Neuronal stem cell (in vitro differentiated cells): ENCODE measurements at regions not wholly inside any gene's neighbourhood (a gene's known extent, or its start where the extent isn't known, plus 50 kb on each side); places are given as distances from the start of the nearest gene placed in this dataset.

Experiments
- DNase-seq: peaks from one replicate; pipeline ENCODE4 v3.0.0-alpha.2; 2013; ENCODE audit warnings: low spot score
- H2AFZ ChIP-seq: one replicate; pipeline ENCODE4 v1.6.1; 2013; ENCODE audit warnings: mild to moderate bottlenecking, low read length, inconsistent platforms
- H2AK5ac ChIP-seq: 2 replicates; pipeline ENCODE4 v1.6.1; 2013; ENCODE audit warnings: low read depth, mild to moderate bottlenecking, inconsistent platforms, low read length, moderate library complexity, mixed read lengths
- H2BK120ac ChIP-seq: 2 replicates; pipeline ENCODE4 v1.6.1; 2013; ENCODE audit warnings: low read depth, mild to moderate bottlenecking, inconsistent platforms, low read length, moderate library complexity, mixed read lengths
- H2BK12ac ChIP-seq: one replicate; pipeline ENCODE4 v1.6.1; 2013; ENCODE audit warnings: low read length, inconsistent platforms
- H2BK15ac ChIP-seq: 2 replicates; pipeline ENCODE4 v1.6.1; 2013; ENCODE audit warnings: mild to moderate bottlenecking, low read length, inconsistent platforms, mixed read lengths
- H2BK5ac ChIP-seq: one replicate; pipeline ENCODE4 v1.6.1; 2013; ENCODE audit warnings: inconsistent platforms, mild to moderate bottlenecking, low read length, moderate library complexity
- H3K14ac ChIP-seq: one replicate; pipeline ENCODE4 v1.6.1; 2013; ENCODE audit warnings: low read length, inconsistent platforms
- H3K18ac ChIP-seq: 2 replicates; pipeline ENCODE4 v1.6.1; 2013; ENCODE audit warnings: low read length, inconsistent platforms
- H3K23ac ChIP-seq: 2 replicates; pipeline ENCODE4 v1.6.1; 2013; ENCODE audit warnings: low read depth, mild to moderate bottlenecking, mixed read lengths, low read length, inconsistent platforms; ENCODE audit not compliant: poor library complexity
- H3K27ac ChIP-seq: replicated peaks from 3 replicates; pipeline ENCODE4 v1.5.1; 2013; ENCODE audit warnings: low read length, inconsistent platforms
- H3K27me3 ChIP-seq, 3 experiments: 2 replicates each; pipeline ENCODE4 v1.6.1; 2013; ENCODE audit warnings: low read length in 3 of 3, mild to moderate bottlenecking in 2 of 3, inconsistent platforms in 1 of 3, low read depth in 1 of 3, mixed read lengths in 1 of 3, moderate library complexity in 1 of 3; ENCODE audit not compliant: control insufficient read depth in 3 of 3, insufficient read depth in 3 of 3
- H3K36me3 ChIP-seq, 2 donors: replicated peaks in 1 of 2; 2 replicates each; pipeline ENCODE4 v1.6.1; 2013; ENCODE audit warnings: low read length in 2 of 2; ENCODE audit not compliant: control insufficient read depth in 2 of 2, insufficient read depth in 2 of 2
- H3K4ac ChIP-seq: 2 replicates; pipeline ENCODE4 v1.6.1; 2013; ENCODE audit warnings: inconsistent platforms, mild to moderate bottlenecking, low read length, moderate library complexity
- H3K4me1 ChIP-seq, 2 donors: 1 replicate in 1 of 2; 2 replicates in 1 of 2; pipeline ENCODE4 v1.6.1; 2013; ENCODE audit warnings: low read length in 2 of 2, low read depth in 1 of 2; ENCODE audit not compliant: control insufficient read depth in 2 of 2, insufficient read depth in 1 of 2
- H3K4me2 ChIP-seq: one replicate; pipeline ENCODE4 v1.6.1; 2013; ENCODE audit warnings: mild to moderate bottlenecking, low read length, inconsistent platforms; ENCODE audit not compliant: insufficient read depth, poor library complexity, severe bottlenecking
- H3K4me3 ChIP-seq, 2 donors: 2 replicates each; pipeline ENCODE4 v1.5.1; 2013; ENCODE audit warnings: low read length in 2 of 2, mild to moderate bottlenecking in 2 of 2, inconsistent platforms in 1 of 2, moderate library complexity in 1 of 2
- H3K79me1 ChIP-seq: one replicate; pipeline ENCODE4 v1.6.1; 2013; ENCODE audit warnings: low read depth, mild to moderate bottlenecking, inconsistent platforms, low read length, moderate library complexity
- H3K9ac ChIP-seq: one replicate; pipeline ENCODE4 v1.6.1; 2013; ENCODE audit warnings: mild to moderate bottlenecking, low read depth, low read length, inconsistent platforms; ENCODE audit not compliant: poor library complexity
- H3K9me3 ChIP-seq, 2 donors: replicated peaks in 1 of 2; 2 replicates each; pipeline versions ENCODE3 to v1.6.1; 2013; ENCODE audit warnings: low read length in 2 of 2, mild to moderate bottlenecking in 2 of 2, inconsistent platforms in 1 of 2, low read depth in 1 of 2, mixed read lengths in 1 of 2, moderate library complexity in 1 of 2; ENCODE audit not compliant: control insufficient read depth in 2 of 2, insufficient read depth in 1 of 2
- H4K8ac ChIP-seq: one replicate; pipeline ENCODE4 v1.6.1; 2013; ENCODE audit warnings: low read depth, mild to moderate bottlenecking, inconsistent platforms, low read length, moderate library complexity
- H4K91ac ChIP-seq: one replicate; pipeline ENCODE4 v1.6.1; 2013; ENCODE audit warnings: low read length, low read depth, mild to moderate bottlenecking, inconsistent platforms; ENCODE audit not compliant: poor library complexity
- WGBS, 2 donors: extraction: QIAGEN DNeasy Blood & Tissue Kit; methylation state at CpG; one replicate each; pipeline ENCODE4 v1.1.7; 2013; ENCODE audit warnings: missing lambda C conversion rate in 2 of 2, mixed read lengths in 1 of 2; ENCODE audit not compliant: insufficient read length in 2 of 2, insufficient replicate concordance in 1 of 2; ENCODE audit errors: extremely low coverage in 2 of 2; 5-methylcytosine and 5-hydroxymethylcytosine counted together

- Histone ChIP-seq H4K91ac (no peak overlapping the region), H3K4me2 (no peak overlapping the region)
- no CpG with 5 or more reads among the region's 6 CpGs for WGBS, 2 donors
These were observed 65.3 kb upstream of the SNRK start for GRCh38 chr3:43221076-43221475.

GRCh38 chr3:43219616-43220015 lies 66.7 kb upstream of the SNRK start:
- WGBS, 2 donors = no CpG with 5 or more reads among the region's 3 CpGs
- Histone ChIP-seq H3K9ac (no peak overlapping the region), H4K8ac (no peak overlapping the region)

More at GRCh38 chr3:43221076-43221475, 65.3 kb upstream of the SNRK start:
- H3K9me3 ChIP-seq = peaks cover 5 to 6% of the 10 kb centered on the region in 2 donors
- no peak overlapping the region for H2BK120ac ChIP-seq
- no peak overlapping the region for H3K27ac ChIP-seq
- no peaks in the 10 kb centered on the region for H3K4me1 ChIP-seq
- no peak overlapping the region for H4K8ac ChIP-seq
- no peaks in the 10 kb centered on the region for H3K27me3 ChIP-seq
- H3K79me1 ChIP-seq = no peaks in the 10 kb centered on the region
- H3K18ac ChIP-seq = no peak overlapping the region
- H2BK5ac ChIP-seq = no peak overlapping the region
- H2BK12ac ChIP-seq = no peak overlapping the region
- no peak overlapping the region for H2BK15ac ChIP-seq
- H3K9ac ChIP-seq = no peak overlapping the region
- no peak overlapping the region for H2AK5ac ChIP-seq
- no peaks in the 10 kb centered on the region for H3K36me3 ChIP-seq
- no peak overlapping the region for H3K23ac ChIP-seq
- no peak overlapping the region for H3K4ac ChIP-seq
- DNase-seq = no peak
- H2AFZ ChIP-seq = no peak overlapping the region
- no peak overlapping the region for H3K4me3 ChIP-seq
- no peak overlapping the region for H3K14ac ChIP-seq

GRCh38 chr3:43218921-43219320 lies 67.4 kb upstream of the SNRK start:
- WGBS, 2 donors = no CpG with 5 or more reads among the region's 2 CpGs
- Histone ChIP-seq H2BK5ac (no peak overlapping the region), H2BK15ac (no peak overlapping the region), H3K23ac (no peak overlapping the region), H3K9me3 (peaks cover 5 to 6% of the 10 kb centered on the region in 2 donors), H4K91ac (no peak overlapping the region), H3K27me3 (no peaks in the 10 kb centered on the region), H2AFZ (no peak overlapping the region), H3K4me1 (no peaks in the 10 kb centered on the region), H3K9ac (no peak overlapping the region), H2BK12ac (no peak overlapping the region), H3K36me3 (no peaks in the 10 kb centered on the region), H3K4me3 (no peak overlapping the region), H3K18ac (no peak overlapping the region), H3K27ac (no peak overlapping the region), H3K79me1 (no peaks in the 10 kb centered on the region), H4K8ac (no peak overlapping the region), H2AK5ac (no peak overlapping the region), H3K4me2 (no peak overlapping the region), H3K4ac (no peak overlapping the region), H2BK120ac (no peak overlapping the region), H3K14ac (no peak overlapping the region)
- no peak for DNase-seq

More at GRCh38 chr3:43219616-43220015, 66.7 kb upstream of the SNRK start:
- Histone ChIP-seq H3K4ac (no peak overlapping the region), H3K4me3 (no peak overlapping the region), H2BK12ac (no peak overlapping the region), H2AFZ (no peak overlapping the region), H3K9me3 (peaks cover 5 to 6% of the 10 kb centered on the region in 2 donors), H2BK15ac (no peak overlapping the region), H3K27me3 (no peaks in the 10 kb centered on the region), H3K14ac (no peak overlapping the region), H3K23ac (no peak overlapping the region), H3K79me1 (no peaks in the 10 kb centered on the region), H2AK5ac (no peak overlapping the region), H3K27ac (no peak overlapping the region), H3K4me2 (no peak overlapping the region), H3K36me3 (no peaks in the 10 kb centered on the region), H2BK120ac (no peak overlapping the region), H3K4me1 (no peaks in the 10 kb centered on the region), H4K91ac (no peak overlapping the region), H2BK5ac (no peak overlapping the region), H3K18ac (no peak overlapping the region)
- no peak for DNase-seq

- no peak for DNase-seq
- Histone ChIP-seq H2BK12ac (no peak overlapping the region), H4K91ac (no peak overlapping the region), H3K14ac (no peak overlapping the region), H3K23ac (no peak overlapping the region), H2AFZ (no peak overlapping the region), H3K4me3 (no peak overlapping the region), H2BK15ac (no peak overlapping the region), H3K27ac (no peak overlapping the region), H3K36me3 (no peaks in the 10 kb centered on the region), H4K8ac (no peak overlapping the region), H3K9me3 (peaks cover 5 to 6% of the 10 kb centered on the region in 2 donors), H3K4ac (no peak overlapping the region), H3K4me1 (no peaks in the 10 kb centered on the region), H2BK5ac (no peak overlapping the region), H3K18ac (no peak overlapping the region), H3K4me2 (no peak overlapping the region), H3K9ac (no peak overlapping the region), H3K79me1 (no peaks in the 10 kb centered on the region), H3K27me3 (no peaks in the 10 kb centered on the region), H2AK5ac (no peak overlapping the region), H2BK120ac (no peak overlapping the region)
These were observed 68.2 kb upstream of the SNRK start for GRCh38 chr3:43218156-43218555.
